ENCODE measurements at regions not wholly inside any gene's neighbourhood (a gene's known extent, or its start where the extent isn't known, plus 50 kb on each side); places are given as distances from the start of the nearest gene placed in this dataset.

GRCh38 chr17:83152745-83153611 lies 73.6 kb downstream of the METRNL start:
- TF ChIP-seq CTCF (IDR thresholded peaks at IDR 0.05) (no peak), POLR2A (IDR thresholded peaks at IDR 0.05) (no peak)
